ENCODE measurements at regions not wholly inside any gene's neighbourhood (a gene's known extent, or its start where the extent isn't known, plus 50 kb on each side); places are given as distances from the start of the nearest gene placed in this dataset.

DNA sequence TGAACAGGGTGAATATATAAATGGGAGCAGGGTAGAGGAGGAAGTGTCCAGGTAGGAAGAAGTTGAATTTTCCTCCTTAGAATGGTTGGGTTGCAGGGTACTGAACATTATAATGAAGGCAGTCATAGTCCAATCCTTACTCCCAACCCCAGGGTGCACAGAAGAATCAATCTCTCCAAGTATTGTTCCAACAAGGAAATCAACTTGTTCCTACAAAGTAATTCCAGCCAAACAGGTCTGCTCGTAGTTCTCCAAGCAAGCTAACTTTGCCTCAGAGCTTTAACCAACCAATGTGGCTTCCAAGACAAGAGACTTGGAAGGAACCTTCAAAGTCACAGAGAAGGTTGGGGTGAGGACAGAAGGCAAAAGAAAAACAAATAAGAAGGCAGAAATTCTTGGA, 527.2 kb downstream of the MED13L start:
- DNase-seq (no peak), ATAC-seq (no peak)
- no peak for TF ChIP-seq CTCF (IDR thresholded peaks at IDR 0.05)
- Histone ChIP-seq H3K36me3 (no peaks in the 10 kb centered on the region), H3K27me3 (peaks cover 10% of the 10 kb centered on the region), H3K4me3 (no peak overlapping the region), H3K9me3 (no peaks in the 10 kb centered on the region), H3K27ac (no peak overlapping the region), H3K4me1 (peaks cover 12% of the 10 kb centered on the region)
- intact Hi-C loops (cut with DNase I): loop anchor here (5.0 to 10.0 kb wide), 2 partner anchors 164 to 1083 kb away; no protein-coding TSS in a partner anchor

DNA sequence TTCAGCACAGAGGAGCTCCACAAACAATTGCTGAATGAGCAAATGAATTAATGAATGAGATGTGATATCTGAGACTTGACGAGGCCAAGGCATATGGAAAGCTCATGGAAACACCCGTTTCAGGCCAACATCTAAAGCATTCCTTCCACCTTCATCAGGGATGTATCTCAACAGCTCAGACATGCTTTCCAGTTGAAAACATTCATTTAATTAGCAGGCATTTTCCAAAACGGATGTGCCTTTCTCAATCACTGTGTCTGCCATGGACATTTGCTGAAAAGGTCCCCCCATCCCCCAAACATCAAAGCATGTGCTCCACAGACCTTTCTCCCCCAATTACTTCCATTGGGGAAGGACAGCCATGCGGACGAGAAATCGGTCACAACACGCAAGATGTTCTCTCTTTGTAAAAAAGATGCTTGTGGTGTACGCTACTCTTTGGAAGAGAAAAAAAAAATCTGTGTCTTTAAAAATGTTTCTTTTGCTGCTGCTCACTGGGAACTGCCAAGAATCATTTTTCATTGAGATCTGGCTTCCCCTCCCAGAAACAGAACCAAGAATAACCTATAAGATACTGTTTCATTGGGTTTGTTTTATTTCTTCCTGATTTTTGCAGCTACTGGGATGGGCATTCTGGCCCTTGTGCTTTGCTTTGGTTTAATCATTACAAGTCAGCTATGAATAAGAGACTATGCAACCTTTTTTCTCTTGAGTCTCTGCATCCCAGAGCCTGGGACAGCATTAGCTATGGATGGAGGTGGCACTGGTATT, 528.2 kb downstream of the MED13L start:
- H3K4me3 ChIP-seq: no peak overlapping the region
- H3K4me1 ChIP-seq: peaks cover 12% of the 10 kb centered on the region
- H3K36me3 ChIP-seq: no peaks in the 10 kb centered on the region
- H3K9me3 ChIP-seq: no peaks in the 10 kb centered on the region
- intact Hi-C loops (cut with DNase I): no loop called here
- no peak for ATAC-seq
- DNase-seq: no peak
- H3K27ac ChIP-seq: no peak overlapping the region
- TF ChIP-seq CTCF (IDR thresholded peaks at IDR 0.05): no peak
- H3K27me3 ChIP-seq: peaks cover 2% of the 10 kb centered on the region

DNA sequence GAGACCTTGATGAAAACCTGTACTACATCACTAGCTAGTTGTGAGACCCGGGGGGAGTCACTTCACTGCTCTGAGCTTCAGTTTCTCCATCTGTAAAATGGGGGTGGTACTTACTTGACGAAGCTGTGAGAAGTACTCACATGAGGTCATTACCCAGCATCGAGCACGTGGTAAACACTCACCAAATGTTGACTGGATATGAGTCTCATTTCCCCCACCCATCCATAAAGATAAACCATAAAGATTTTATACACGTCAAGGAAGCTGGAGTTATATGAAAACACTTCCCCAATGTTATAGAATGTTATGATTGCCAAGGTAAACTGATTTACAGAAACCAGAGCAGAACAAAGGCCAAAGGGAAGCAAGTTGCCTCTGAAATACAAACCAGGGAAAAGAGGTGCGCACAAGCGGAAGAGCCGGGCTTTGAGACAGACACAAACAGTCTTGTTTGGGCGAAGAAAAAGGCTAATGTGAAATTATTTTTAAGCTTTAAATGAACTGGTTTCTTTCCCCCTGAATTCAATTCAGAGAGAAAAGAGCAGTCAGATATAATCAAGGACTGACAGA, 536.8 kb downstream of the MED13L start:
- H3K4me3 ChIP-seq: no peak overlapping the region
- no peaks in the 10 kb centered on the region for H3K9me3 ChIP-seq
- H3K27ac ChIP-seq: no peak overlapping the region
- TF ChIP-seq CTCF (IDR thresholded peaks at IDR 0.05): no peak
- intact Hi-C loops (cut with DNase I): no loop called here
- DNase-seq (no peak), ATAC-seq (no peak)
- H3K4me1 ChIP-seq: no peaks in the 10 kb centered on the region
- no peaks in the 10 kb centered on the region for H3K36me3 ChIP-seq
- no peaks in the 10 kb centered on the region for H3K27me3 ChIP-seq

DNA sequence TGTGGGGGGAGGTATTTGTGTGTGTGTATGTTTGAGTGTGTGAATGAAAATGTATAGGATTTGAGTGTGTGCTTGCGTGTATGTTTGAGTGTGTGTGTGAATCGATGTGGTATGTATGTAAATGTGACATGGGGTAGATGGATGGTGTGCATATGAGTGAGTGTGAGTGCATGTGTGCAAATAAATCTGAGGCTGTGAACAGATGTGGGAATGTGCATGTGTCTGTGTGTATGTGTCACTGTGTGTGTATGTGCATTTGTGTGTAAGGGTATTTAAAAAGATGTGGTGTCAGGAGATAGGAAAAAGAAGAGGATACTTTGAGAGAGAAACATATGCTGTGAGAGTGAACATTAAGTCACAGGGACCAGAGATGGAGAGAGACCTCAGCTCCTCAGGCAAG, 539.6 kb downstream of the MED13L start:
- TF ChIP-seq CTCF (IDR thresholded peaks at IDR 0.05): no peak
- no peak overlapping the region for H3K4me3 ChIP-seq
- intact Hi-C loops (cut with DNase I): no loop called here
- no peak overlapping the region for H3K27ac ChIP-seq
- no peaks in the 10 kb centered on the region for H3K9me3 ChIP-seq
- no peaks in the 10 kb centered on the region for H3K27me3 ChIP-seq
- H3K4me1 ChIP-seq: no peaks in the 10 kb centered on the region
- ATAC-seq (no peak), DNase-seq (no peak)
- H3K36me3 ChIP-seq: no peaks in the 10 kb centered on the region

DNA sequence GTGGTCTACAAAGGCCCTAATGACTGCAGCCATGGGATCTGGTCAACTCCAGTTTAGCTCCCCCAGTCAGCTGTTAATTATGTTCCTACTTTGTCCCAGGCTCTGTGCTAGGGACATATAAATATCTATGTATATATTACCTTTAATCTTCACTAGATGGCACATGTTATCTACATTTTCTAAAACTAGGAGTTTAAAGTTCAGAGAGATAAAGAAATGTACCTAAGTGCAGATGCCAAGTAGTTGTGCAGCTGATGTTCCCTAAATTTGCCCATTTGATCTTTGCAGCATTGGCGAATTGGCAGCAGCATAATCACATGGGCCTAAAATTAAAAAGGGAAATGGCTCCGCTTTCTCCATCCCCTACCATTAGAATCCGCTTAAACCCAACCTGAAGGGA, 541.1 kb downstream of the MED13L start:
- H3K27ac ChIP-seq: no peak overlapping the region
- H3K4me1 ChIP-seq: no peaks in the 10 kb centered on the region
- no peak for DNase-seq
- no peaks in the 10 kb centered on the region for H3K27me3 ChIP-seq
- intact Hi-C loops (cut with DNase I): no loop called here
- H3K4me3 ChIP-seq: no peak overlapping the region
- no peak for ATAC-seq
- no peak for TF ChIP-seq CTCF (IDR thresholded peaks at IDR 0.05)
- no peaks in the 10 kb centered on the region for H3K36me3 ChIP-seq
- H3K9me3 ChIP-seq: no peaks in the 10 kb centered on the region
